ENCODE measurements at regions not wholly inside any gene's neighbourhood (a gene's known extent, or its start where the extent isn't known, plus 50 kb on each side); places are given as distances from the start of the nearest gene placed in this dataset.

DNA sequence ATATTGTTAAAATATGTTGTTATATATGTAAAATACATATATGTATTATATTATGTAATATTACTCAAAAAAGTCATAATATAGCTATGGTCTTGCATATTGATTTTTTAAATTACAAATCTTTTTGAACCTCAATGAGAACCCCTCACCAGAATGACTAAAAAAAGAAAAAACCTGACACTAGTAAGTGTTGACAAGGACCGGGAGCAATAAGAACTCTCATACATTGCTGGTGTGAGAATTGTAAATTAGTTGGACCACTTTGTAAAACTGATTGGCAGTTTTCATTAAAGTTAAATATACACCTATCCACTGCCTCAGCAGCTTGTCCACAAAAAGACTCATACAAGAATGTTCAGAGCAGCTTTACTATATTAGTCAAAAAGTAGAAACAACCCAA is 280.0 kb downstream of the BMP7 start:
- Histone ChIP-seq H3K27me3 (no peaks in the 10 kb centered on the region), H3K9me3 (peaks cover 5 to 14% of the 10 kb centered on the region in 2 donors), H3K4me3 (no peak overlapping the region), H3K27ac (no peak overlapping the region), H3K36me3 (no peaks in the 10 kb centered on the region), H3K4me1 (no peaks in the 10 kb centered on the region)
- no peak for DNase-seq
- intact Hi-C loops (cut with DNase I; ENCODE audit: low total_unique reads) (no loop called here), in situ Hi-C loops (cut with MboI; ENCODE audit: low pct_ligation_motif_present in 1 of 4, low pct_unique_long_range_greater_than_20kb in 1 of 4, low sequenced_read_pairs in 3 of 4) (no loop called here)
- 85 to 92% methylated on average over 1 of the region's 1 CpG for WGBS, 2 donors (ENCODE audit: low coverage in 1 of 2)
- TF ChIP-seq EP300 (IDR thresholded peaks at IDR 0.05; ENCODE audit: low read depth) = no peak
- no peak for TF ChIP-seq POLR2A (IDR thresholded peaks at IDR 0.05)
- no peak for TF ChIP-seq POLR2AphosphoS5 (IDR thresholded peaks at IDR 0.05)
- TF ChIP-seq, protein P1, sequence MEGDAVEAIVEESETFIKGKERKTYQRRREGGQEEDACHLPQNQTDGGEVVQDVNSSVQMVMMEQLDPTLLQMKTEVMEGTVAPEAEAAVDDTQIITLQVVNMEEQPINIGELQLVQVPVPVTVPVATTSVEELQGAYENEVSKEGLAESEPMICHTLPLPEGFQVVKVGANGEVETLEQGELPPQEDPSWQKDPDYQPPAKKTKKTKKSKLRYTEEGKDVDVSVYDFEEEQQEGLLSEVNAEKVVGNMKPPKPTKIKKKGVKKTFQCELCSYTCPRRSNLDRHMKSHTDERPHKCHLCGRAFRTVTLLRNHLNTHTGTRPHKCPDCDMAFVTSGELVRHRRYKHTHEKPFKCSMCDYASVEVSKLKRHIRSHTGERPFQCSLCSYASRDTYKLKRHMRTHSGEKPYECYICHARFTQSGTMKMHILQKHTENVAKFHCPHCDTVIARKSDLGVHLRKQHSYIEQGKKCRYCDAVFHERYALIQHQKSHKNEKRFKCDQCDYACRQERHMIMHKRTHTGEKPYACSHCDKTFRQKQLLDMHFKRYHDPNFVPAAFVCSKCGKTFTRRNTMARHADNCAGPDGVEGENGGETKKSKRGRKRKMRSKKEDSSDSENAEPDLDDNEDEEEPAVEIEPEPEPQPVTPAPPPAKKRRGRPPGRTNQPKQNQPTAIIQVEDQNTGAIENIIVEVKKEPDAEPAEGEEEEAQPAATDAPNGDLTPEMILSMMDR (IDR thresholded peaks at IDR 0.05) = no peak

DNA sequence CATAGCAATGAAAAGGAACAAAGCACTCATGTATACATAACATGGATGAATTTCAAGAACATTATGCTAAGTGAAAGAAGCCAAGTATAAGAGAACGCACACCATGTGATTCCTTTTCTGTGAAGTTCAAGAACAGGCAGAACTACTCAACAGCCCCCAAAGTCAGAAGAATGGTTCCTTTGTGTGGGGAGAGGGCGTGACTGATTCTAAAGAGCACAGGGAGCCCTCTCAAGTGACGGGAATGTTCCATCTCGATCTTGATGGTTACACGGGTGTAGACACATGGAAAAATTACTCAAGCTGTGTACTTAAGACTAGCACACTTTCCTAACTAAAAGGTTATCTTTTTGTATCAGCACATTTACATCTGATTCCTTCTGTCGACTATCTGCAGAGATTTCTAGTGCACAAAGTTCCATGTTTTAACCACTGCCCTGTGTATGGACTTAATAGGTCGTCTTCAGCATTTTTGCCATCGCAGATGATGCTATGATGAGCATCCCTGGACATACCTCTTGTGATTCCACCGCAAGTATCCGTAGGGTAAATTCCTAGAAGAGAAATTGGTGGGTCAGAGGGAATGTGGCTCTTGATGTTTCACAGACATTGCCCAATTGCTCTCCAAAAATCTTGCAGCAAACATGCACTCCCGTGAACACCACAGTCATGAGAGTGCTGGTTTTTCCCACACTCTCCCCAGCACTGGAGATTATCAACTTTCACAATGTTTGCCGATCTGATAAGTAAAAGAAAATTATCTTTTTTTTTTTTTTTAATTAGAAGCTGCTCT is 279.3 kb downstream of the BMP7 start:
- 68 to 86% methylated on average over 12 of the region's 12 CpGs for WGBS, 2 donors (ENCODE audit: low coverage in 1 of 2)
- TF ChIP-seq, protein P1 (IDR thresholded peaks at IDR 0.05) = no peak

DNA sequence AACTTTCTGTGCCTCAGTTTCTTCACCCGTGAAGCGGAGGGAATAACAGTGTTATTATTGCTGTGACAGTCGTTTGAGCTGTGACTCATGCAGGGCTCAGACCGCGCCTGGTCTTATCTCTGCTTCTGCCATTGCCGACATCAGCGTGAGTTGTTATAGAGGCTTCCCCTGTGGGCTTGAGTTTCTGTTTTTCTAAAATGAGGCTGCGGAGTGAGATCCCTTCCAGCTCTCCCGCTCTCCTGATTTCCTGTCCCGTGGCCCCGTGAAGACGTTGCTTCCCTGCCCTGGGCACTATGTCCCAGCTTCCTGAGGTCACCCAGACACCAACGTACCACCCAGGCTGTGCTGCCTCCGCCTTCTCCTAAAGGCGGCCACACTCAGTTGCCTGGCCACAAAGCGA is 278.5 kb downstream of the BMP7 start:
- Histone ChIP-seq H3K27me3 (no peaks in the 10 kb centered on the region), H3K36me3 (no peaks in the 10 kb centered on the region), H3K27ac (no peak overlapping the region), H3K4me1 (no peaks in the 10 kb centered on the region), H3K9me3 (peaks cover 5 to 14% of the 10 kb centered on the region in 2 donors), H3K4me3 (no peak overlapping the region)
- WGBS, 2 donors (ENCODE audit: low coverage in 1 of 2) = 40 to 67% methylated on average over 3 to 16 of the region's 16 CpGs
- intact Hi-C loops (cut with DNase I; ENCODE audit: low total_unique reads) = no loop called here
- in situ Hi-C loops (cut with MboI; ENCODE audit: low pct_ligation_motif_present in 1 of 4, low pct_unique_long_range_greater_than_20kb in 1 of 4, low sequenced_read_pairs in 3 of 4) = no loop called here
- TF ChIP-seq POLR2A (IDR thresholded peaks at IDR 0.05) (no peak), POLR2AphosphoS5 (IDR thresholded peaks at IDR 0.05) (no peak), EP300 (IDR thresholded peaks at IDR 0.05; ENCODE audit: low read depth) (no peak)
- TF ChIP-seq, protein P1 (IDR thresholded peaks at IDR 0.05) = no peak
- DNase-seq = no peak

More for the DNA sequence above, 279.3 kb downstream of the BMP7 start:
- H3K36me3 ChIP-seq = no peaks in the 10 kb centered on the region
- H3K4me1 ChIP-seq = no peaks in the 10 kb centered on the region
- H3K9me3 ChIP-seq = peaks cover 5 to 14% of the 10 kb centered on the region in 2 donors
- in situ Hi-C loops (cut with MboI; ENCODE audit: low pct_ligation_motif_present in 1 of 4, low pct_unique_long_range_greater_than_20kb in 1 of 4, low sequenced_read_pairs in 3 of 4) = no loop called here
- H3K27ac ChIP-seq = no peak overlapping the region
- intact Hi-C loops (cut with DNase I; ENCODE audit: low total_unique reads) = no loop called here
- no peak overlapping the region for H3K4me3 ChIP-seq
- DNase-seq = no peak
- no peaks in the 10 kb centered on the region for H3K27me3 ChIP-seq

DNA sequence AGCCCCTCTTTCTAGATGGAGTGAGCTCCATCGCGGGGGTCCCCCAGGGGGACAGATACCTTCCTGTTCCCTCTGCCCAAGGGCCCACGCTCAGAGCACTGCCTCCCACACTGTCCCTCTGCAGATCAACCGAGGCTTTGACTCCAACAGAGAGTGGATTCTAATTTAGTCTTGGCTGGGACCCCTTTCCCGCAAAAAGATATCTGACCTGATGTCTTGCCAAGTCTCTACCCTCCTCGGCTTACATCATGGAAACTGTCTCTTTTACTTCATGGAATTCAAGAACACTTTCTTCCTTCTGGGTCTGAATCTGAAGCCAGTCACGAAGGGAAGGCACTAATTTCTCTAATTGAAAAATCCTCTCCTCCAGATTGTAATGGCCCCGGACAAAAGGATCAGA is 278.0 kb downstream of the BMP7 start:
- no peaks in the 10 kb centered on the region for H3K27me3 ChIP-seq
- no peak overlapping the region for H3K4me3 ChIP-seq
- no peaks in the 10 kb centered on the region for H3K36me3 ChIP-seq
- H3K9me3 ChIP-seq = peaks cover 5 to 14% of the 10 kb centered on the region in 2 donors
- DNase-seq = no peak
- no peaks in the 10 kb centered on the region for H3K4me1 ChIP-seq
- in situ Hi-C loops (cut with MboI; ENCODE audit: low pct_ligation_motif_present in 1 of 4, low pct_unique_long_range_greater_than_20kb in 1 of 4, low sequenced_read_pairs in 3 of 4) = no loop called here
- WGBS, 2 donors (ENCODE audit: low coverage in 1 of 2) = 77% methylated on average over 8 of the region's 8 CpGs; no CpG with 5 or more reads in 1 of the 2 donors
- intact Hi-C loops (cut with DNase I; ENCODE audit: low total_unique reads) = no loop called here
- no peak overlapping the region for H3K27ac ChIP-seq
- TF ChIP-seq, protein P1 (IDR thresholded peaks at IDR 0.05) = no peak
- TF ChIP-seq POLR2A (IDR thresholded peaks at IDR 0.05) = no peak
